ENCODE measurements at regions not wholly inside any gene's neighbourhood (a gene's known extent, or its start where the extent isn't known, plus 50 kb on each side); places are given as distances from the start of the nearest gene placed in this dataset.

DNA sequence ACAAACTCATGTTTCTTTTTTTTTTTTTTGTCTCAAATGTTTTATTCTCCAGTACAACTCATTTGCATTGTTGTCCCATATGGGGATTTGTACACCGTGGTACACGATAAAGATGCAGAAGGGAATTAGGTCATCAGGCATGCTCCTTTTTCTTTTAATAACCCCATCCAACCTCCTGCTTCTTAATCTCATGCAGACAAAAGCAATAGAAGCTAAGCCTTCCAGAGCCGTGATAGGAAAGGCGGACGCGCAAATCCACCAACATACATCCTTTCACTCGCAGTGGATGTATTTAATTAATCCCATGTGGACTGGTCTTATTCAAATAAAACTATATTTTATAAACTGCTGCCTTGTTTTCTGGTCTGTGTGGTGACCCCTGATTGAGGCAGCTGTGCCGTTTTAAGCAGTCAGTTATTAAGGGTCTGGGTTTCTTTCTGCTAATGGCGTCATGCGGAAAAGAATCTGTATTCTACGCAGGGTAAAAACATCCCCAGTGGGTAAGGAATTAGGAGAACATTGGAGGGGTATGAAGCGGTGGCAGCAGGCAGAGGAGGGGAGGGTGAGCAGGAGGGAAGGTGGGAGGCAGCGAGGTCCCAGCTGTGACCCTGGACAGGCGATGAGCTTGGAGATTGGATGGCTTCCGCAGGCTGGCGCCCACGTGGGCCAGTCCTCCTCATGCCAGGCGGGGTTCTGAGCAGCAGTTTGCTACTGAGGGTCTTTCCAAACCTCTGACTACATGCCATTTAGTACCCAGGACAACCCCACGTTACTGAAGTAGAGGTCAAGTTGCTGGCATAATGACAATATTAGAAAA is 172.8 kb downstream of the LINC00237 start:
- DNase-seq (ENCODE audit: low read depth): no peak

DNA sequence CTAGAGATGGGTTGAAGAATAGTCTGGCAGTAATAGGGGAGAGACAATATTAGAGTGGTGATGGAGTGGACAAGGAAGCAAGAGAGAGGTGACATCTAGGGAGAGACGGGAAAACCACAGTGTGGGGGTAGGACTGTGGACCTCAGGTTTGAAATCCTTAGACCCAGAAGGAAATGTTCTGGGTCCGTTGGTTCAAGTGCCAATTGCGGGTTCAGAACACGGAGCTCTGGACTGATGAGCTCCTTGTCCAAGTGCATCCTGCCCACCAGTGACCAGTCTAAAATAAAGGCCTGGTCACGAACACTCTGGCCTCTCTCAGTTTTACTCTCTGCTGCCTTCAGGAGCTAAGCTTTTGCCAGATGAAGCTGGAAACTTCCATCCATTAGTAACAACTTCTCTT is 174.0 kb downstream of the LINC00237 start:
- no peak for DNase-seq (ENCODE audit: low read depth)

DNA sequence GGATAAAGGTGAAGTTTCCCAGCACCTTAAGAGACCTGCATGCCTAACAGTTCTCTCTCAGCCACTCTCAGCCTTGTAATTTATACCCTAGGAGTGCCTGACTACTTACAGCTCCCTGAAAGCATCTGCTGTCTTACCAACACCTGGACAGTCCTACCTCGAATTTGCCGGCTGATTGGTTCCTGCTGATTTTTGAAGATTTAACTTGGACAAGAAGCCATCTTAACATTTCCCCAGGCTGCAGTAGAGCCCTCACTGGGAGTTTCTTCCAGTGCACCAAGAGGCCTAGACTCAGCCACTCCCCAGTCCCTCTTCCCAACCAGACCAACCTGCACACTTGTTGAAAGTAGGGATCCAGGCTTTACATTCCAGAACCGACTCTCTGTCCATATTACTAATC is 174.5 kb downstream of the LINC00237 start:
- no peak for DNase-seq (ENCODE audit: low read depth)

DNA sequence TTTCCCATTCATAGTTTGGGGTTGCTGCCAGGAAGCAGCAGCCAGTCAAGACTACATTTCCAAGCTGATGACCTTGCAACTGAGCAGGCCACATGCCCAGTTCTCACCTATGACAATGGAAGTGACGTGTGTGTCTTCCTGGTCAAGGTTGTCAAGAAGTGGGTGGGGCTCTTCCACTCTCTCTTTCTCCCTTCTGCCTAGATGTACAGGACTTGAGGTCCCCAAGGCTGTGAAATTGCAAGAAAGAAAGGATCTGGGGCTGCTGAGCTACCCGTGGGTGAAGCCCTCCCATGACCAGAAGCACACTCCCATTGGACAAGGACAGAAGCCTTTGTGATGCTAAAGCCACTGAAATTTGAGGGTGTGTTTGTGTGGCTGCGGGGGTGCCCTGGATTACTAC is 175.1 kb downstream of the LINC00237 start:
- no peak for DNase-seq (ENCODE audit: low read depth)

DNA sequence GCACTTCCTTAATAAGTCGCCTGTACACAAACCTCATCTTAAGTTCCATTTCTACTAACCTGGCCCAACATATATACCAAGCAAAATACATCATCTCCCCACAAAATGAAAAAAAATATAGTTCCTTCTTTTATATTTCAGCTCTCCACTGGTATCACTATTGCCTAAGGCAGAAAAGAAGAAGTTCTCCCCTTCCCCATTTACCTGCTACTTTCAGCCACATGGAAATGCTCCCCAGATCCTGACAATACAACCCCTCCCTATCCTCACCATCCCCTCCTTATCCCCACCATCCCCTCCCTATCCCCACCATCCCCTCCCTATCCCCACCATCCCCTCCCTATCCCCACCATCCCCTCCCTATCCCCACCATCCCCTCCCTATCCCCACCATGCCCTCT is 175.7 kb downstream of the LINC00237 start:
- no peak for DNase-seq (ENCODE audit: low read depth)

DNA sequence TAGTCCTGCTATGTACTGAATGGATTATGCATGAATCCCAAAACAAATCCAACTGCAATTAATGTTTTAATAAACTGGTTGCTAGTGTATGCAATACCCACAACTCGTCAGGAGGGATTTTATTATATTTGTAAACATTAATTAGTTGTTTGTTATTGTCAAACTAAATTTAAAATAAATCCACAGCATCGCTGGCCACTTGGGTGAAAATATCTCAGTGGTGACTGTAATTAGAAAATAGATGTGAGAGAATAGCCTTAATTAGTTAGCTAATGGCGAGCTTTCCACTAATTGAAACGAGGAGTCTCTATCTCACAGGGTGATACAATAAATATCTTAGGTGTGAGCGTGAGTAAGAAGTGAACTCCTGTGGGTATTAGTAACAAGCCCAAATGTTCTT is 176.8 kb downstream of the LINC00237 start:
- DNase-seq (ENCODE audit: low read depth): no peak

DNA sequence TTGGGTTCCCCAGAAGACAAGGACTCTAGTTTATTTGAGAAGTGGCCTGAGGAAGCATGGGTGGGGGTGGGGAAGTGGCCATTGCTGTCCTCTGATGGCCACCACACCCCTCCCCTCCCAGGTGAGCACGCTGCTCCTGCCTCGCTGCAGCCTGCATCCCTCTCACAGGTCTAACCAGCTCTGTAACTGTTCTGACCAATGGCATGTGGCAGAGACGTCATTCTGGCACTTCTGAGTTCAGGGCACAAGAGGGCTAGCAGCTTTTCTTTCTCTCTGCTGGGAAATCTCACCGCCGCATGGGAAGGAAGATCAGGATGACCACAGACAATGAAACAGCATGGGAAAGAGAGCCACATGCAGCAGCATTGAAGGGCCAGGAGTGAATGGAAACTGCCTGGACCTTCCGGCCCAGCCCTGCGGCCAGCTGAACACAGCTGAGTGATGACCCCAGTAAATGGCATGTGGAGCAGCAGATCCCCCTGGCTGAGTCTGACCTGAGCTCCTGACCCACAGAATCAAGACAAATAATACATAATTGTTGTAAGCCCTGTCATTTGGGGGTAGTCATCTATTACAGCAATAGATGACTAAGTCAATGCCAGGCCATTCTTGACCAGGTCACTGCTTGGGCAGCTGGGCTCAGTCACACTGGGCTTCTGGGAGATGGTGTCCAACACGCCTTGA is 179.8 kb downstream of the LINC00237 start:
- DNase-seq (ENCODE audit: low read depth): no peak

DNA sequence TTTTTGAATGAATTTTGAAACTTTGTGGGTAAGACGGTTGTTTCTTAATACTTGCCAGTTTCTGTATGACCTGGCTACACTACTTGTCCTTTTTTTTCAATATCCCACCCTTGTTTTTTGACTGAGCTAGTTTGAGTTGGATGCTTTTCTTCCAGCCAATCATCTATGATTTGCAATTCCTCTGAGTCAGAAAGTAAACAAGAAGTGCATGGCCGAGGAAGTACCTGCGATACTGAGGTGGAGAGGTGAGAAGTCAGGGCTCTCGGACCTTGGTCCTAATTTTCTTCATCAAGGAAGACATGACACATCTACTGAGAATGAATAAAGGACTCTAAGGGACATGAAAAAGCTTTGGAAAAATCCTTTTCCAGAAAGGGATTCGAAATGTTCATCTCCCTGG is 185.7 kb downstream of the LINC00237 start:
- DNase-seq (ENCODE audit: low read depth): no peak

DNA sequence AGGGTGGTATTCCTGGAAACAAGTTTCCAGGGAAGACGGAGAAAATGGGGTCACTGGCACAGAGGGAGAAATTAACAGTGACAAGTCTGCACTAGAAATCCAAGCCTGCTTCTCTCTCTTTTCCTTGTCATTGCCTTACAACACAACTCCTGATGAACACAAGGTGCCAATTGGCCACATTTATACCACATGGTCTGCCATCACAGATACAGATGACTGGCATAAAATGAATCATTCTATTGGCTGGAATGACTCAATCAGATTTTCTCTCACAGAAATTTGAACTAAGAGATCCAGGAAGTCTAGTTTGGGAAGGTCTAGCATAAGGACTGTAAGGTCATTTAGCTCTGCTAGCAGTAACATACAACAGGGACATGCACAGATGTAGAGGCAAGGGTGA is 190.3 kb downstream of the LINC00237 start:
- DNase-seq (ENCODE audit: low read depth): no peak

DNA sequence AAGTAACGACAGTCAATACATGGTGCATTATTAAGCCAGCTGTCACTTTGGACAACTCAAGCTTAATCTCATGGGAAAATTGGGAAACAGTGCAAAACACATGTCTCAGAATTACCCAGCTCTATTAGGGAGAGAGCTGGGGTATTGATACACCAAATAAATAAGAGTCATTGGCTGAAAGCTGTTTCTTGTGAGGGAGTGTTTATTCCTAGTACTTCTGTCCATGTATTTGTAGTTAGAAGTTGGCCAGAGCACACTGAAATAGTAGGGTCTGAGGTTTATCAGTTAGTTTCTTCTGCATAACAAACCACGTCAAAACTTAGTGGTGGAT is 192.0 kb upstream of the RALGAPA2 start:
- DNase-seq (ENCODE audit: low read depth): no peak

DNA sequence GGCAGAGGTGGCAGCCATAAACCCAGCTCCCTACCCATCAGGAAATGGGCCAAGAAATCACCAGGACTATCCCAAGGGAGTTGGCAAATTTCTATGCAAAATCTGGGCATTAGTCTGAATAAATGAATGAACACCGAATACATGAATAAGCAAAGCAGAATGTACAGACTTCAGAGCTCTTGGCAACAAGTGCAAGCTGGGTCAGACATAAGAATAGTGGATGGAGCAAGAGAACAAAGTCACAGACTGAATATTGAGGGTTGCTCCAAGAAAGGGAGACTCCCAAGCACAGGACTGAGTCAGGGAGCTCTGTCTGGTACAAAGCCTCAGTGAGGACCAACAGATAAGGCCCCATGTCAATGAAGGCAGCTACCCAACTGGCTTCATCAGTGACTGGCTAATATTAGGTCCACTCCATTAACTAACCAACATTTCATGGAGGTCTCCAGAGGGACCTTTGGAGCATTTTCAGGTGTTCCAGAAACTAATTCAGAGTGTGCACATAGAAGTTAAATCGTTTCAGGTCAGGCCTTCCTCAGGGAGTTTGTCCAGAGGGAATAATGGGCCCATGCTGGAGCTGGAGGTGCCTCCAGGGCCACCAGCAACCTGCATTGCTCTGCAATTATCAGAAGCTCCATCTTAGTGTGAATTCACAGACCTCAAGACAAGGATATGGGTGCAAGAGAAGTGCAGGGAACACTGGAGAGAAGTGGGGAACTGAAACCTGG is 191.5 kb upstream of the RALGAPA2 start:
- DNase-seq (ENCODE audit: low read depth): no peak

DNA sequence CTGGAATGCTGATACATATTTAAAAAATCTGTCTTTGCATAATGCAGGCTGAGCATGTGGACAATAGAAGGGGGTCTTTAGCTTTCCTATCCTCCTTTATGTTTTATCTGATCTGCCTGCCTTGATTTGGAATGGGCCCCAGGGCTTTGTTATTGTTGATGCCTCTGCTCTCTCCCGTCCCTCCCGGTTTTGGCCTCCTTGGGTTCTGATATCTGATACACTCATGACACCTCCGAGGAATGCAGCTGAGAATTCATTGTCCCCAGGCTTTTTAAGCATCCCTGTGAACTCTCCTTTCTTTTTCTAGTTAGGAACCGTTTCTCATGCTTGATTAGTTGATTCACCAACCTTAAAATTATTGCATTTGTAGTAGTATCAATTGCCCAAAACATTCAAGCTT is 185.5 kb upstream of the RALGAPA2 start:
- DNase-seq (ENCODE audit: low read depth): no peak

DNA sequence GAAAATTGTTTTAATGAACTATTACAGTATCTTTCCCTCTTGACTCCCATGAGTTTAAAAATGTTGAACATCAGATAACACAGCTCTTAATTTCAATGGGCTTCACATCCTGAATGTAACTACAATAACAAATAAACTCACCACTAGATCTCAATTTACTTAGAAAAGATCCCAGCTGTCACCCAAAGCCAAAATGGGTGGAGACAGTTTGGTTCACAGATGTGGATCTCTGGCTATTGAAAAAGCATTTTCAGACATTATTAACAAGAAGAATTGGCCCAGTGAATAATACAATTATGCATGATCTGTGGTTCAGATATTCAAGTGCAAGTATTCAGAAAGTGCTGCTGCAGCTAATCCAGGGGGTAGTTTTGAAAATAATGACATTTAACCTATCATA is 184.7 kb upstream of the RALGAPA2 start:
- DNase-seq (ENCODE audit: low read depth): no peak

DNA sequence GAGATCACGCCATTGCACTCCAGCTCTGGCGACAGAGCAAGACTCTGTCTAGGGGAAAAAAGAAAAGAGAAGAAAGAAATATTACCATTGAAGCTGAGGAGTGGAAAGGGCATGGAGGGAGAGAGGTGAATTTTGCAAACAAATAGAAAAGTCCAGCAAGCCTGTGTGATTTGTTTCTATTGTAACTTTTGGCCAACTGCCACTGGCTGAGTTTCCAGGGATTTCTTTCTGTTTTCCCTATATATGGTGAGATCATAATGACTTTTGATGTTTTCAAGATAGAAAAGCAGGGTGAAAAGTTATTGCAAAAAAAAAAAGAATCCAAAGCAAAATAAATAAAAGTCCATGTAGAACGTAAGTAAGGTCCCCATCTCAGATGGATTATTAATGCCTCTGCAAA is 184.2 kb upstream of the RALGAPA2 start:
- no peak for DNase-seq (ENCODE audit: low read depth)

DNA sequence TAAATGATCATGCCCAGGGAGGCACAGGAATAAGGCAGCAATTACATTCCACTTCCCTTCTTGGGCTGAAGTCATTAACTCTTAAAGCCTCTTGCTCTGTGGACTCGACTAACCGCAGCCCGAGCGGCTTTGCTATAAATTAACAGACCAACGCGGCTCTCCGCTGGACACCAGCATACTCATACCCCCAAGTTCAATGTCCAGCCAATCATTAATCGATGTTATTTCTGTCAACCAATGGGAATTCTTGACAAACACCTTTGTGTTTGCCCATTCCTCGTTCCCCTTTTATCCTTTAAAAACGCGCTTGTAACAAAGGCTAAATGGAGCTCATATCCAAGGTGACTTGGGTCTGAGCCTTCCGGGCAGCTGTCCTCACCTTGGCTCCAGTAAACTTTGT is 183.1 kb upstream of the RALGAPA2 start:
- no peak for DNase-seq (ENCODE audit: low read depth)

DNA sequence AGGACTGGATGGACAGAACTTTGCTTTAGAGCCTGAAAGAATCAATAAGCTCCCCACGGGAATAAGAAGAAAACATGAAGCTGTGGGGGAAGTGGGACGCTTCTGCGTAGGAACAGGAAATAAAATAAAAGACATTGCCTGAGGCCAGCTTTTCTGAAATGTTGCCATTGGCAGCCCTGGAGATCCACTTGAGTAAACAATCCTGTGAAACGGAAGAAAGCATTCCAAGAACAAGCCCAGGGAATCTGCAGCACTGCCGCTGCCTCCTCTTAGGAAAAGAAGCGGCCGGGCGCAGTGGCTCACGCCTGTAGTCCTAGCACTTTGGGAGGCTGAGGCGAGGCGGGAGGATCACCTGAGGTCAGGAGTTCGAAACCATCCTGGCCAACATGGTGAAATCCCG is 182.3 kb upstream of the RALGAPA2 start:
- no peak for DNase-seq (ENCODE audit: low read depth)

DNA sequence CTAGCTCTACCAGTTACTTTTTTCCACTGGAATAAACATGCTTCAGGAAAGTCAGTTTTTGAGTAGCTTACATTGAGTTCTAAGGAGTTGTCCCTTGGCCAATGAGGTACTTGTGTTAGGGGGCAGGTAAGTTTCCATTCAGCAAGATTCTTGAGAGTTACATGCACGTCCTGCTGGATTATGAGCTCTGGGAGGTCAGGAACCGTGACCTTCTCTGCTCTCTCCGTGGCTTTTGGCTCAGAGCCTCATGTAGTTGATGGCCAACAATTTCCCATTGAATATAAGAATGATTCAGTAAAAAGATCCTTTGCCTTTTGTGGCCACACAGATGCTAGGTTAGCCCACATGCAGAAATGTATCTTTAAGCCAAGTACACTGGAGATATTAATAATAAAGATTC is 181.8 kb upstream of the RALGAPA2 start:
- DNase-seq (ENCODE audit: low read depth): no peak

DNA sequence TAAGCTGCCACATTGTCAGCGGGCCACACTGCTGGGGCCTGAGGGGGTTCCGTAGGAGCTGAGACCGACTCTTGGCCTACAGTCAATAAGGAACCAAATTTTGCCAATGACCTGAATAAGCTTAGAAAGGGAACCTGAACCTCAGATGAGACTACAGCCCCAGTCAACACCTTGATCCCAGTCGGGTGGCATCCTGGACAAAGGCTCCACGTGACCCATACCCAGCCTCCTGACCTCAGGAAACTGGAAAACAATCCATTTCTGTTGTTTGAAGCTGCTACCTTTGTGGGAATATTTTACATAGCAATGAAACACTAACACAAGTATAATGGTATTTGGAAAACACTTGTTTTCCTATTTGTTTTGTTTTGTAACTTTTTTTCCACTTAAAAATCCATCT is 179.9 kb upstream of the RALGAPA2 start:
- DNase-seq (ENCODE audit: low read depth): no peak

DNA sequence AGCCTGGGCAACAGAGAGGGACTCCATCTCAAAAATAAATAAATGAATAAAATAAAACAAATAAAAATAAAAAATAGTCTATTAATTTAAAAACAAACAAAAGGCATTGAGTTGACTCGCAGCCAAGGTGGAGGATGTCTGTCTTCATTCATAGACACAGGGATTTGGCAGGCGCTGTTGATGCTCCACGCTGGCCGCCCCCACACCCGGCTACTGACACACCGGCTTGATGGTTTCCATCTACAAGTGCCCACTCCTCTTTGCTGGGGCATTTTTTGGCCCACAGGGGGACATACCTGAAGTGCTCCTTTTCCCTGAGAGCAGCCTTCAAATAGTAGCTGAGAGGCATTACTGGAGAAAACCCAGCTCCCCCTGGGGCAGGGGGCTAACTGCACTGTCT is 178.3 kb upstream of the RALGAPA2 start:
- DNase-seq (ENCODE audit: low read depth): no peak

DNA sequence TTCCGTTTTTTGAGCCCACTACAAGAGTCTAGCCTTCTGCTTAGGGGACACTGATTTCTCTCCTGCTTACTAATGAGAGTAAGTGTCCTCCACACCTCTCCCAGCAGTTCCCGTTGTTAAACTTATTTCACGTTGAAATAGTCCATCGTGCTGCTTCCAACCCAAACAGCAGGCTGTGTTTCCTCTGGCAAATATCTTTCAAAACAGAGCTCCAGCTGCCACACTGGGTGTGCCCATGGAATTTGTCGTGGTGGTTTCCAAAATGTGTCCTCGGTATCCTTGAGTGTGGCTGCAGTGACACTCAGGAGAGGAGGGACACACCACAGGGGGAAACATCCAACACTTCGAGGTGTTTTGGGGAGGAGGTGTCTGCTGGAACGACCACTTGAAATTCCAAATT is 176.5 kb upstream of the RALGAPA2 start:
- no peak for DNase-seq (ENCODE audit: low read depth)

DNA sequence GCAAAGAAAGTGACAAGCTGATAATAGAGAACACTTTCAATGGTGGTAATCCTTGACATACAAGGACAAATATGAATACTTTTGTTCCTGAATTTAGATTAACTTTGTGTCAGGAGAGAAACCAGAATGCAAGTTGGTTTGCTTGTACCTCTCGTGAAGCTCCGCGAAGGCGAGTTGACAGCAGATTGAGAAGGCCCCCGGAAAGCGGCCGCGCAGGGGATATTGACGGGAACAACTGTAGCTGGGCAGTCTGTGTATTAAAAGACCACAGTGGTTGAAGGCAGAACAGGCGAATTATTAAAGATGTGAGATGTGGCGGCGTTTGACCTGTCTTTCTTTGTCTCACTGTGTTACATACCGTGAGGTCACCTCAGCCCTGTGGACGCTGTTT is 175.8 kb upstream of the RALGAPA2 start:
- DNase-seq (ENCODE audit: low read depth): no peak

DNA sequence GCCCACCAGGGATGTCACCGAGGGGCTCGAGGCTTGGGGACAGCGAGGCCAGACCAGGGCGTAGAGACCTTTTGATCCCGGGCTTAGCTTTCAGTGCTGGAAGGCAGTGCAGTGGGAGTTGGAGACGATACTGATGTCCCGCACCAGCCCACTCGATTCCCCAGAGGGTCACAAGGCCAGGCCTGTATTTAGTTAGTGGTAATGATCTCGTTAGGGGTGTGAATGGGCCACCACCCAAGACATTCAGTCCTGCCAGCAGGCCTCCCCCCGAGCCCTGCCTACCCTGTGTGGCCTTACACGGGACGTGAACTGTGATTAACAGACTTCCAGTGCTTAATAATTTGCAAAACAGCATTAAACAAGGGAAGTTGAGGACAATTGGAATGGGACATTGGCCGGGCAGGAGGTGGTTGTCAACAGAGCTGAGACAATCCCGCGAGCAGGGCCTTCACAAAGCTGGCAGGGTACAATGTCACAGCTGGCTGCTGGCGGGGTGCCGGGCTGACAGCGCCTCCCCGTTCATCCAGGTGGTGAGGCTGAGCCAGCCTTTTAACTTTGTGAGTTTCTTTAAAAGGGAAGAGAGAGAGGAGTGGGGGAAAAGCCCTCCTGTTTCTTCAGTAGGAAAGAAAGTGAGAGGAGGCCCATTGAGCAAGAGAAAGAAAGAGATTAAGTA is 175.3 kb upstream of the RALGAPA2 start:
- no peak for DNase-seq (ENCODE audit: low read depth)

DNA sequence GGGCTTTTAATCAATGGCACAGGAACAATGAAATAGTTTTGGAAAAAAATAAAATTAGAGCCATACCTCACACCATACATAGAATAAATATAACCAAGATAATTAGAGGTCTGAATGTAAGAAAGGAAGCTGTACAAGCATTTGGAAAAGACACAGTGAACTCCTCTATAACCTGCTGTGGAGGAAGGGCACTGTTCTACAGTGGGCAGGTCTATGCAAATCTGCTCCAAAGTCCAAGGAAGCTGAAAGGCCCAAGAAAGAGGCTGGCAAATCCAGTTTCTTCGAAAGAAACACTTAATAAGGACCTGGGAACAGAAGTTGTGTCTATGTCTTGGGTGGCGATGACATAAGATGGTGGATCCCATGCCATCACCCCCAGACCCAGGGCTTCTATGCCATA is 169.4 kb upstream of the RALGAPA2 start:
- no peak for DNase-seq (ENCODE audit: low read depth)

All from activated T-cell treated with anti-CD3 and anti-CD28 coated beads for 48 hours (primary cell).